Left hindlimb (tissue), 1 donor: ENCODE measurements at regions not wholly inside any gene's neighbourhood (a gene's known extent, or its start where the extent isn't known, plus 50 kb on each side); places are given as distances from the start of the nearest gene placed in this dataset.
A peak's percentile ranks its signal among the peaks of the same experiment; 100 is the strongest.

Experiments
- DNase-seq: peaks from one replicate; pipeline ENCODE4 v3.0.0-alpha.2; 2018

GRCh38 chr14:94992046-94992445, 165.3 kb downstream of the DICER1 start:
- no peak for DNase-seq

GRCh38 chr14:94989946-94990345, 167.4 kb downstream of the DICER1 start:
- no peak for DNase-seq

GRCh38 chr14:94989417-94989816, 167.9 kb downstream of the DICER1 start:
- no peak for DNase-seq

- no peak for DNase-seq
Measured at GRCh38 chr14:94987409-94987808, 169.9 kb downstream of the DICER1 start.

GRCh38 chr14:94979891-94980290, 177.4 kb downstream of the DICER1 start:
- no peak for DNase-seq

GRCh38 chr14:94977016-94977415, 180.3 kb downstream of the DICER1 start:
- DNase-seq: no peak

GRCh38 chr14:94975366-94975765, 182.0 kb downstream of the DICER1 start:
- DNase-seq: no peak

- no peak for DNase-seq
Measured at GRCh38 chr14:94974893-94975292, 182.4 kb downstream of the DICER1 start.

GRCh38 chr14:94974422-94974821, 182.9 kb downstream of the DICER1 start:
- no peak for DNase-seq

GRCh38 chr14:94971750-94972149, 185.6 kb downstream of the DICER1 start:
- peak; percentile 86 for DNase-seq

GRCh38 chr14:94970941-94971730, 186.2 kb downstream of the DICER1 start:
- no peak for DNase-seq

GRCh38 chr14:94969766-94970165, 187.6 kb downstream of the DICER1 start:
- DNase-seq: no peak

- no peak for DNase-seq
Measured at GRCh38 chr14:94966868-94967267, 190.5 kb downstream of the DICER1 start.

GRCh38 chr14:94966344-94966743, 191.0 kb downstream of the DICER1 start:
- no peak for DNase-seq

GRCh38 chr14:94965551-94966313, 191.6 kb downstream of the DICER1 start:
- DNase-seq: no peak

- no peak for DNase-seq
Measured at GRCh38 chr14:94964931-94965330, 192.4 kb downstream of the DICER1 start.

- no peak for DNase-seq
Measured at GRCh38 chr14:94964181-94964580, 193.1 kb downstream of the DICER1 start.

- no peak for DNase-seq
Measured at GRCh38 chr14:94963051-94963450, 193.1 kb upstream of the GSC start.

- no peak for DNase-seq
Measured at GRCh38 chr14:94962166-94962575, 192.3 kb upstream of the GSC start.

- DNase-seq: no peak
Measured at GRCh38 chr14:94961386-94962165, 191.7 kb upstream of the GSC start.

GRCh38 chr14:94960285-94961001, 190.5 kb upstream of the GSC start:
- no peak for DNase-seq

GRCh38 chr14:94953541-94954260, 183.8 kb upstream of the GSC start:
- DNase-seq: no peak
